Vagina (tissue), 2 donors: ENCODE measurements at regions not wholly inside any gene's neighbourhood (a gene's known extent, or its start where the extent isn't known, plus 50 kb on each side); places are given as distances from the start of the nearest gene placed in this dataset.

ENCODE experiments used
- DNase-seq, 2 donors: peaks; one replicate each; pipeline ENCODE4 v3.0.0-alpha.2; 2017; ENCODE audit errors: extremely low spot score in 2 of 2
- H3K27ac ChIP-seq: fragments of 200-600 bp; sonication (generic); one replicate; pipeline ENCODE4 v1.5.1; 2019
- H3K27me3 ChIP-seq: fragments of 200-600 bp; sonication (generic); one replicate; pipeline ENCODE4 v1.5.1; 2019
- H3K36me3 ChIP-seq, 2 donors: fragments of 200-600 bp; sonication (generic); one replicate each; pipeline ENCODE4 v1.5.1; 2017 to 2019
- H3K4me1 ChIP-seq: fragments of 200-600 bp; sonication (generic); one replicate; pipeline ENCODE4 v1.5.1; 2019
- H3K4me3 ChIP-seq, 2 donors: fragments of 200-600 bp; sonication (generic); 1 replicate in 1 of 2; 2 replicates in 1 of 2; pipeline ENCODE4 v1.5.1; 2016 to 2019
- H3K9me3 ChIP-seq: fragments of 200-600 bp; sonication (generic); one replicate; pipeline ENCODE4 v1.5.1; 2019
- POLR2A ChIP-seq, 2 donors: fragments of 450-650 bp; IDR thresholded peaks; one replicate each; pipeline ENCODE4 v1.6.1; 2017; ENCODE audit warnings: antibody characterized with exemption in 2 of 2, mild to moderate bottlenecking in 2 of 2, moderate library complexity in 2 of 2
- POLR2AphosphoS5 ChIP-seq, 2 donors: sonication (generic); formaldehyde crosslinking; IDR thresholded peaks; one replicate each; pipeline ENCODE4 v1.9.0; 2017; ENCODE audit warnings: antibody characterized with exemption in 2 of 2, mild to moderate bottlenecking in 2 of 2, low read depth in 1 of 2; ENCODE audit not compliant: insufficient read depth in 1 of 2
- intact Hi-C: fragments of 100-400 bp; cut with DNase I; formaldehyde crosslinking; loops from one replicate; pipeline ENCODE4 v1.15.1; 2023
- TF ChIP-seq, protein P1 (sequence below), 3 experiments: fragments of 450-650 bp in 2 of 3; fragments of 200-600 bp in 1 of 3; sonication (generic) in 1 of 3; IDR thresholded peaks; one replicate each; pipeline ENCODE4 v1.5.1; 2017 to 2019; ENCODE audit warnings: antibody characterized with exemption in 3 of 3, mild to moderate bottlenecking in 2 of 3, moderate library complexity in 2 of 3

DNA sequence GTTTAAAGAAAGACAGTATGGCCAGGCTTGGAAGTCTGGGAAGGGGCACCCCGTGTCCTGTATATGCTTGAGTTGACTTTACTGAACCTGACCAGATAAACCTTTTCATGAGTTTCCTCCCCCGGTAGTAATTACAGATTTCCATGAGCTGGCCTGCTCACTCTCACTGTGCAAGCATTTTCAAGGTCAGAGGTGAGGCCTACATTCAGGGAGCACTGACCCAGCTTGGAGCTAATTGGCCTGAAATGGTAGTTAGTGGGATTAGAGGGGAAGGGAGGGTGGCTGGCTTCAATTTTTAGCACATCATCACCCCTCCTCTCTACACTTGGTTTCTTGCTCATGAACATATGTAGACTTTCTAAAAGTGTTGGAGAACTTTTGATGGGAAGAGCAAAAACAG is 99.2 kb downstream of the PSAT1 start:
- Histone ChIP-seq H3K27ac (no peak overlapping the region), H3K27me3 (no peaks in the 10 kb centered on the region), H3K4me1 (no peaks in the 10 kb centered on the region), H3K9me3 (peaks cover 4% of the 10 kb centered on the region), H3K36me3 (no peaks in the 10 kb centered on the region), H3K4me3 (no peak overlapping the region)
- intact Hi-C loops: no loop called here
- DNase-seq: no peak
- TF ChIP-seq POLR2A (IDR thresholded peaks at IDR 0.05): no peak
- no peak for TF ChIP-seq POLR2AphosphoS5 (IDR thresholded peaks at IDR 0.05; ENCODE audit: insufficient read depth in 1 of 2, low read depth in 1 of 2)
- TF ChIP-seq, protein P1, sequence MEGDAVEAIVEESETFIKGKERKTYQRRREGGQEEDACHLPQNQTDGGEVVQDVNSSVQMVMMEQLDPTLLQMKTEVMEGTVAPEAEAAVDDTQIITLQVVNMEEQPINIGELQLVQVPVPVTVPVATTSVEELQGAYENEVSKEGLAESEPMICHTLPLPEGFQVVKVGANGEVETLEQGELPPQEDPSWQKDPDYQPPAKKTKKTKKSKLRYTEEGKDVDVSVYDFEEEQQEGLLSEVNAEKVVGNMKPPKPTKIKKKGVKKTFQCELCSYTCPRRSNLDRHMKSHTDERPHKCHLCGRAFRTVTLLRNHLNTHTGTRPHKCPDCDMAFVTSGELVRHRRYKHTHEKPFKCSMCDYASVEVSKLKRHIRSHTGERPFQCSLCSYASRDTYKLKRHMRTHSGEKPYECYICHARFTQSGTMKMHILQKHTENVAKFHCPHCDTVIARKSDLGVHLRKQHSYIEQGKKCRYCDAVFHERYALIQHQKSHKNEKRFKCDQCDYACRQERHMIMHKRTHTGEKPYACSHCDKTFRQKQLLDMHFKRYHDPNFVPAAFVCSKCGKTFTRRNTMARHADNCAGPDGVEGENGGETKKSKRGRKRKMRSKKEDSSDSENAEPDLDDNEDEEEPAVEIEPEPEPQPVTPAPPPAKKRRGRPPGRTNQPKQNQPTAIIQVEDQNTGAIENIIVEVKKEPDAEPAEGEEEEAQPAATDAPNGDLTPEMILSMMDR (IDR thresholded peaks at IDR 0.05): no peak

- Histone ChIP-seq H3K27me3 (no peaks in the 10 kb centered on the region), H3K9me3 (peaks cover 4% of the 10 kb centered on the region)
- DNase-seq: no peak
These were observed 100.1 kb downstream of the PSAT1 start for GRCh38 chr9:78397045-78397444.

GRCh38 chr9:78397454-78397853 is 100.5 kb downstream of the PSAT1 start:
- Histone ChIP-seq H3K27me3 (no peaks in the 10 kb centered on the region), H3K36me3 (no peaks in the 10 kb centered on the region), H3K9me3 (peaks cover 4% of the 10 kb centered on the region), H3K27ac (no peak overlapping the region), H3K4me3 (no peak overlapping the region), H3K4me1 (no peaks in the 10 kb centered on the region)
- TF ChIP-seq POLR2AphosphoS5 (IDR thresholded peaks at IDR 0.05; ENCODE audit: insufficient read depth in 1 of 2, low read depth in 1 of 2) (no peak), POLR2A (IDR thresholded peaks at IDR 0.05) (no peak)
- TF ChIP-seq, protein P1 (IDR thresholded peaks at IDR 0.05): no peak
- DNase-seq: no peak
- intact Hi-C loops: no loop called here

More at GRCh38 chr9:78397045-78397444, 100.1 kb downstream of the PSAT1 start:
- TF ChIP-seq POLR2AphosphoS5 (IDR thresholded peaks at IDR 0.05; ENCODE audit: insufficient read depth in 1 of 2, low read depth in 1 of 2) (no peak), POLR2A (IDR thresholded peaks at IDR 0.05) (no peak)
- TF ChIP-seq, protein P1 (IDR thresholded peaks at IDR 0.05): no peak
- H3K27ac ChIP-seq: no peak overlapping the region
- H3K4me1 ChIP-seq: no peaks in the 10 kb centered on the region
- no peaks in the 10 kb centered on the region for H3K36me3 ChIP-seq
- H3K4me3 ChIP-seq: no peak overlapping the region
- intact Hi-C loops: no loop called here

- TF ChIP-seq, protein P1 (IDR thresholded peaks at IDR 0.05): no peak
- TF ChIP-seq POLR2A (IDR thresholded peaks at IDR 0.05) (no peak), POLR2AphosphoS5 (IDR thresholded peaks at IDR 0.05; ENCODE audit: insufficient read depth in 1 of 2, low read depth in 1 of 2) (no peak)
- Histone ChIP-seq H3K4me3 (no peak overlapping the region), H3K9me3 (peaks cover 4% of the 10 kb centered on the region), H3K27me3 (no peaks in the 10 kb centered on the region), H3K36me3 (no peaks in the 10 kb centered on the region), H3K27ac (no peak overlapping the region), H3K4me1 (no peaks in the 10 kb centered on the region)
- DNase-seq: no peak
- intact Hi-C loops: no loop called here
These were observed 102.2 kb downstream of the PSAT1 start for GRCh38 chr9:78399153-78399552.

DNA sequence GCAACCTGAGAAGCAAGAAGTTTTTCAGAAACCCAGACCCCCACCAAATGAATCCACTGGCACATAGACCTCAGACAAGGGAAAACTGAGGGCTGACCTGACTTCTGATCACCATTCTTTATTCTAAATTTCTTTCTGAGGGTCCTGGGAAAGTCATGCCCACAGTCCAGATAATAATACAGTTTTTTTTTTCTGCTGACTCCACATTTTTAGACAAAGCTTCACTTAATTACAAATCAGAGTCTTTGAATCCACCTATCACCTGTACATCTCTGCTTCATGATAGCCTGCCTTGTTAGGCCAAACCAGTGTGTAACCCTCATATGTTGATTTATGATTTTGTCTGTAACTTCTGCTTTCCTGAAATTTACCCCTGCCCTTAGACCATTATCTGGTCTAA is 103.6 kb downstream of the PSAT1 start:
- Histone ChIP-seq H3K9me3 (no peaks in the 10 kb centered on the region), H3K36me3 (no peaks in the 10 kb centered on the region), H3K27me3 (no peaks in the 10 kb centered on the region), H3K27ac (no peak overlapping the region), H3K4me1 (no peaks in the 10 kb centered on the region), H3K4me3 (no peak overlapping the region)
- TF ChIP-seq POLR2A (IDR thresholded peaks at IDR 0.05) (no peak), POLR2AphosphoS5 (IDR thresholded peaks at IDR 0.05; ENCODE audit: insufficient read depth in 1 of 2, low read depth in 1 of 2) (no peak)
- TF ChIP-seq, protein P1 (IDR thresholded peaks at IDR 0.05): no peak
- intact Hi-C loops: no loop called here
- DNase-seq: no peak
